SH-SY5Y (cell line): ENCODE measurements at regions not wholly inside any gene's neighbourhood (a gene's known extent, or its start where the extent isn't known, plus 50 kb on each side); places are given as distances from the start of the nearest gene placed in this dataset.

ENCODE experiments used
- GATA2 ChIP-seq: IDR thresholded peaks from 2 replicates; pipeline ENCODE4 v1.6.1; 2011; ENCODE audit warnings: mild to moderate bottlenecking, low read depth, low read length
- GATA3 ChIP-seq: IDR thresholded peaks from 2 replicates; pipeline ENCODE4 v1.6.1; 2011; ENCODE audit warnings: low read depth, mild to moderate bottlenecking, low read length, moderate library complexity

DNA sequence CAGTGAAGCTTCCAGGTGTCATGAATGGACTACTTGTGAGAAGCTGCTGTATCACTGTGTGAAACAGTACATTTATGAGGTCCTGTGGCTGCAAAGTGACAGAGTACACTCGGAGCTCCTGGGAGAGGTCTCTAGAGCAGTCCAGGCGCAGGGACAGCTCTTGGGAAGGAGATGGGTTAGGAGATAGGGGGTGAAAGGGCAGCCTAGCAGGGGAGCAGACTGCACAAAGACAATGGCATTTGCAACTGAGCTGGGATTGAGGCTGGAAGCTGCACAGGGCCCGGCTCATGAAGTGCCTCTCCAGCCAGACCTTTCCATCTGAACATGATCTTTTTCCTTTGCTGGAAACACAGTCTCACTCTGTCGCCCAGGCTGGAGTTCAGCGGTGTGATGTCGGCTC, 83.6 kb downstream of the RHOB start:
- TF ChIP-seq GATA3, result no peak
- no peak for TF ChIP-seq GATA2
